ENCODE measurements at regions not wholly inside any gene's neighbourhood (a gene's known extent, or its start where the extent isn't known, plus 50 kb on each side); places are given as distances from the start of the nearest gene placed in this dataset.

DNA sequence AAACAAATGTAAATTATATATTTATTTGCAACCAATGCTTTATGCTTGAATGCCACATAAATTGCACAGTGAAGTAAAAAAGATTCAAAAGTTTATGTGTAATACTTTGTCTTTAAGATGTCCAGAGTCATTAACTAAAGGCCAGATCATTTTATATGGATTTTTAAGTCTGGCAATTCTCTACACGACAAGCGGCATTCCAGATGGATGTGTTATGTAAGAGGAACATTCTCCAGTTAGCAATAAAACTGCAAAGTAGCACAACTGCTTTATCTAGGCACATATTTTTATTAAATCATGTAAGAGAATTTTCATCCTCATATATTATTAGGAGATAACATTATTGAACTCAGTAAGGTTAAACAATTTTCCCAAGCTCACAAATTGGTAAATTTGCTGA, 1717.7 kb upstream of the SEL1L start:
- peaks cover 0 to 5% (median 0%) of the 10 kb centered on the region in 12 donors for H3K4me1 ChIP-seq
- TF ChIP-seq, protein P1, sequence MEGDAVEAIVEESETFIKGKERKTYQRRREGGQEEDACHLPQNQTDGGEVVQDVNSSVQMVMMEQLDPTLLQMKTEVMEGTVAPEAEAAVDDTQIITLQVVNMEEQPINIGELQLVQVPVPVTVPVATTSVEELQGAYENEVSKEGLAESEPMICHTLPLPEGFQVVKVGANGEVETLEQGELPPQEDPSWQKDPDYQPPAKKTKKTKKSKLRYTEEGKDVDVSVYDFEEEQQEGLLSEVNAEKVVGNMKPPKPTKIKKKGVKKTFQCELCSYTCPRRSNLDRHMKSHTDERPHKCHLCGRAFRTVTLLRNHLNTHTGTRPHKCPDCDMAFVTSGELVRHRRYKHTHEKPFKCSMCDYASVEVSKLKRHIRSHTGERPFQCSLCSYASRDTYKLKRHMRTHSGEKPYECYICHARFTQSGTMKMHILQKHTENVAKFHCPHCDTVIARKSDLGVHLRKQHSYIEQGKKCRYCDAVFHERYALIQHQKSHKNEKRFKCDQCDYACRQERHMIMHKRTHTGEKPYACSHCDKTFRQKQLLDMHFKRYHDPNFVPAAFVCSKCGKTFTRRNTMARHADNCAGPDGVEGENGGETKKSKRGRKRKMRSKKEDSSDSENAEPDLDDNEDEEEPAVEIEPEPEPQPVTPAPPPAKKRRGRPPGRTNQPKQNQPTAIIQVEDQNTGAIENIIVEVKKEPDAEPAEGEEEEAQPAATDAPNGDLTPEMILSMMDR (IDR thresholded peaks at IDR 0.05): no peak
- TF ChIP-seq POLR2A (IDR thresholded peaks at IDR 0.05): no peak
- H3K27ac ChIP-seq: no peak overlapping the region
- no peak overlapping the region for H3K4me3 ChIP-seq
- H3K27me3 ChIP-seq: no peaks in the 10 kb centered on the region
- intact Hi-C loops (cut with DNase I): no loop called here
- DNase-seq (no peak), ATAC-seq (no peak)
- H3K36me3 ChIP-seq: no peaks in the 10 kb centered on the region
- WGBS, 4 donors: 76 to 89% (median 83%) methylated on average over 2 of the region's 2 CpGs
- H3K9me3 ChIP-seq: no peaks in the 10 kb centered on the region

GRCh38 chr14:83253870-83254269, 1720.2 kb upstream of the SEL1L start:
- WGBS, 4 donors: 73 to 86% (median 83%) methylated on average over 2 of the region's 2 CpGs

GRCh38 chr14:83255015-83255726, 1721.5 kb upstream of the SEL1L start:
- WGBS, 4 donors: 76 to 86% (median 79%) methylated on average over 2 of the region's 2 CpGs
- TF ChIP-seq POLR2A (IDR thresholded peaks at IDR 0.05): no peak
- TF ChIP-seq, protein P1 (IDR thresholded peaks at IDR 0.05): no peak
- no peaks in the 10 kb centered on the region for H3K36me3 ChIP-seq
- peaks cover 0 to 5% (median 0%) of the 10 kb centered on the region in 12 donors for H3K4me1 ChIP-seq
- no peak overlapping the region for H3K27ac ChIP-seq
- ATAC-seq (no peak), DNase-seq (no peak)
- H3K9me3 ChIP-seq: no peaks in the 10 kb centered on the region
- intact Hi-C loops (cut with DNase I): no loop called here
- H3K4me3 ChIP-seq: no peak overlapping the region
- no peaks in the 10 kb centered on the region for H3K27me3 ChIP-seq

More at GRCh38 chr14:83253870-83254269, 1720.2 kb upstream of the SEL1L start:
- TF ChIP-seq, protein P1 (IDR thresholded peaks at IDR 0.05): no peak
- TF ChIP-seq POLR2A (IDR thresholded peaks at IDR 0.05): no peak
- Histone ChIP-seq H3K9me3 (no peaks in the 10 kb centered on the region), H3K4me1 (peaks cover 0 to 5% (median 0%) of the 10 kb centered on the region in 12 donors), H3K27me3 (no peaks in the 10 kb centered on the region), H3K27ac (no peak overlapping the region), H3K4me3 (no peak overlapping the region), H3K36me3 (no peaks in the 10 kb centered on the region)
- ATAC-seq (no peak), DNase-seq (no peak)
- intact Hi-C loops (cut with DNase I): no loop called here

DNA sequence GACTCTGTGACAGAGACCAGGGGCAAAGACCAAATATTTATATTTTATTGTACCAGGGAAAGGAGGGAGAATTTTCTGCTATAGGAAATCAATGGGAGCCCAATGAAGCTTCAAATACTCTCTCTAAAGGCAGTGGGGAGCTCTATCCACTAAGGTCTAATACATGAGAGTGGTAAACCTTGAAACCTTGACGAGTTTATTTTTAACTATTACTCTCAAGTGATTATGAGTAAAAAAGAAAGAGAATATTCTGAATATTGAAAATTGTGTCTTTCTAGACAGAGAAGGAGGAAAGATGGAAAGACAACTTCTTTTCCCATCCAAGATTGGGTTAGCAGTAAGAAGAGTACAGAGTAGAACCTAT, 1722.1 kb upstream of the SEL1L start:
- Histone ChIP-seq H3K9me3 (no peaks in the 10 kb centered on the region), H3K27ac (no peak overlapping the region), H3K4me1 (peaks cover 0 to 5% (median 0%) of the 10 kb centered on the region in 12 donors), H3K36me3 (no peaks in the 10 kb centered on the region), H3K4me3 (no peak overlapping the region), H3K27me3 (no peaks in the 10 kb centered on the region)
- 68 to 84% (median 78%) methylated on average over 1 of the region's 1 CpG for WGBS, 4 donors
- no peak for TF ChIP-seq POLR2A (IDR thresholded peaks at IDR 0.05)
- TF ChIP-seq, protein P1 (IDR thresholded peaks at IDR 0.05): no peak
- DNase-seq (no peak), ATAC-seq (no peak)
- intact Hi-C loops (cut with DNase I): no loop called here
